GM12891 (cell line): ENCODE measurements at regions not wholly inside any gene's neighbourhood (a gene's known extent, or its start where the extent isn't known, plus 50 kb on each side); places are given as distances from the start of the nearest gene placed in this dataset.

Experiments
- POLR2A ChIP-seq: IDR thresholded peaks from 2 replicates; pipeline ENCODE4 v1.6.1; 2011; ENCODE audit warnings: low read depth, low read length, control low read depth
- POLR2AphosphoS5 ChIP-seq: IDR thresholded peaks from 2 replicates; pipeline ENCODE4 v1.6.1; 2011; ENCODE audit warnings: low read depth, low read length, control low read depth
- TAF1 ChIP-seq: IDR thresholded peaks from 2 replicates; pipeline ENCODE4 v1.6.1; 2011; ENCODE audit warnings: low read depth, low read length, control low read depth

DNA sequence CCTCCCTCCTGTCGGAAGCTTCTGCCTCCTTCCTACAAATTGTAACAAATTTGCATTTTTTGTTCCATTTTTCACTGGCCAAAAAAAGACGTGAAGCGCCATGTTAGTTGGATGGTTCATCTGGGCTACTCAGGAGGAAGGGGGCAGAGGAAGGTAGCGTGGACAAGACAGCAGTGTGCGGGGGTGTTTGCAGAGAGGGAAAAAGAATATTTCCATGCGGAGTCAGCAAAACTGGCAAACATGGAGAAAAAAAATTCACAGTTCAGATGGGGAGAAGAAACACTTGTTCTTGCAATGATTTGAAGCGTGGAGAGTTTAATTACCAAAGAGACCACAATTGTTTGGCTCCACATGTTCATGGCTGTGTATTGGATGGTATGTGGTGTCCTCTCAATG lies 138.8 kb upstream of the ERCC4 start:
- TF ChIP-seq POLR2A (no peak), POLR2AphosphoS5 (no peak), TAF1 (no peak)
